Gastrocnemius medialis (tissue), 4 donors: ENCODE measurements at regions not wholly inside any gene's neighbourhood (a gene's known extent, or its start where the extent isn't known, plus 50 kb on each side); places are given as distances from the start of the nearest gene placed in this dataset.

Experiments used
- ATAC-seq, 2 donors: fragments of 150-250 bp; one replicate each; pipeline ENCODE4 v1.9.1; 2016
- DNase-seq, 2 donors: peaks; one replicate each; pipeline ENCODE4 v3.0.0-alpha.2; 2019
- H3K27ac ChIP-seq, 4 donors: fragments of 200-600 bp; sonication (generic); 1 replicate in 1 of 4; 2 replicates in 3 of 4; pipeline ENCODE4 v1.5.1; 2016 to 2018; ENCODE audit warnings: mild to moderate bottlenecking in 2 of 4, moderate library complexity in 1 of 4
- H3K27me3 ChIP-seq, 3 donors: fragments of 200-600 bp; sonication (generic) in 2 of 3; 1 replicate in 1 of 3; 2 replicates in 2 of 3; pipeline versions ENCODE4 v1.5.1 to v1.6.0; 2016 to 2019; ENCODE audit warnings: mild to moderate bottlenecking in 1 of 3, moderate library complexity in 1 of 3
- H3K36me3 ChIP-seq, 2 donors: fragments of 200-600 bp; sonication (generic) in 1 of 2; one replicate each; pipeline ENCODE4 v1.5.1; 2017 to 2018
- H3K4me1 ChIP-seq, 2 donors: fragments of 200-600 bp; sonication (generic) in 1 of 2; one replicate each; pipeline ENCODE4 v1.5.1; 2016 to 2017; ENCODE audit warnings: mild to moderate bottlenecking in 2 of 2
- H3K4me3 ChIP-seq, 4 donors: fragments of 200-600 bp; sonication (generic) in 3 of 4; 1 replicate in 1 of 4; 2 replicates in 3 of 4; pipeline ENCODE4 v1.5.1; 2016 to 2019; ENCODE audit warnings: mild to moderate bottlenecking in 2 of 4
- H3K9me3 ChIP-seq, 3 donors: fragments of 200-600 bp; sonication (generic) in 2 of 3; 1 replicate in 1 of 3; 2 replicates in 2 of 3; pipeline ENCODE4 v1.5.1; 2016 to 2019
- CTCF ChIP-seq, 5 experiments: fragments of 450-650 bp in 3 of 5; fragments of 200-600 bp in 2 of 5; sonication (generic) in 2 of 5; IDR thresholded peaks in 4 of 5; conservative IDR thresholded peaks in 1 of 5; 1 replicate in 4 of 5; 2 replicates in 1 of 5; pipeline ENCODE4 v1.5.1; 2016 to 2019; ENCODE audit warnings: antibody characterized with exemption in 5 of 5, mild to moderate bottlenecking in 3 of 5, moderate library complexity in 3 of 5
- POLR2A ChIP-seq, 2 donors: fragments of 450-650 bp; IDR thresholded peaks; one replicate each; pipeline ENCODE4 v1.6.1; 2017; ENCODE audit warnings: antibody characterized with exemption in 2 of 2, mild to moderate bottlenecking in 2 of 2, moderate library complexity in 2 of 2
- in situ Hi-C, 4 donors: fragments of 200-750 bp; cut with MboI; loops; one replicate each; pipeline versions ENCODE4 v1.15.0 to v1.8.0; 2017; ENCODE audit warnings: low sequenced_read_pairs in 4 of 4
- intact Hi-C: fragments of 100-400 bp; cut with DNase I; formaldehyde crosslinking; loops from one replicate; pipeline ENCODE4 v1.15.1; 2023; ENCODE audit warnings: low total_unique reads

GRCh38 chr4:57989430-57989829 lies 879.2 kb upstream of the IGFBP7 start:
- H3K27ac ChIP-seq = no peak overlapping the region
- no peak overlapping the region for H3K4me3 ChIP-seq
- H3K9me3 ChIP-seq = no peaks in the 10 kb centered on the region
- H3K4me1 ChIP-seq = no peaks in the 10 kb centered on the region
- TF ChIP-seq CTCF (IDR thresholded peaks at IDR 0.05 in 4 of 5, conservative IDR thresholded peaks at IDR 0.05 in 1 of 5) = no peak
- TF ChIP-seq POLR2A (IDR thresholded peaks at IDR 0.05) = no peak
- in situ Hi-C loops = no loop called here
- DNase-seq = no peak
- intact Hi-C loops = no loop called here
- H3K27me3 ChIP-seq = no peaks in the 10 kb centered on the region
- no peaks in the 10 kb centered on the region for H3K36me3 ChIP-seq
- ATAC-seq = no peak

GRCh38 chr4:57985161-57985560 lies 875.0 kb upstream of the IGFBP7 start:
- in situ Hi-C loops = no loop called here
- Histone ChIP-seq H3K4me3 (no peak overlapping the region), H3K4me1 (no peaks in the 10 kb centered on the region)

GRCh38 chr4:57981123-57981522 lies 870.9 kb upstream of the IGFBP7 start:
- ATAC-seq = no peak
- intact Hi-C loops = no loop called here

More at GRCh38 chr4:57985161-57985560, 875.0 kb upstream of the IGFBP7 start:
- ATAC-seq = no peak
- no peak for DNase-seq
- Histone ChIP-seq H3K27ac (no peak overlapping the region), H3K36me3 (no peaks in the 10 kb centered on the region), H3K9me3 (no peaks in the 10 kb centered on the region), H3K27me3 (no peaks in the 10 kb centered on the region)
- intact Hi-C loops = no loop called here
- no peak for TF ChIP-seq POLR2A (IDR thresholded peaks at IDR 0.05)
- TF ChIP-seq CTCF (IDR thresholded peaks at IDR 0.05 in 4 of 5, conservative IDR thresholded peaks at IDR 0.05 in 1 of 5) = no peak

GRCh38 chr4:57974821-57975220 lies 864.6 kb upstream of the IGFBP7 start:
- Histone ChIP-seq H3K27me3 (no peaks in the 10 kb centered on the region), H3K9me3 (no peaks in the 10 kb centered on the region), H3K4me1 (no peaks in the 10 kb centered on the region), H3K4me3 (no peak overlapping the region), H3K36me3 (no peaks in the 10 kb centered on the region), H3K27ac (no peak overlapping the region)
- ATAC-seq (no peak), DNase-seq (no peak)
- in situ Hi-C loops (no loop called here), intact Hi-C loops (no loop called here)
- no peak for TF ChIP-seq CTCF (IDR thresholded peaks at IDR 0.05 in 4 of 5, conservative IDR thresholded peaks at IDR 0.05 in 1 of 5)
- TF ChIP-seq POLR2A (IDR thresholded peaks at IDR 0.05) = no peak

More at GRCh38 chr4:57981123-57981522, 870.9 kb upstream of the IGFBP7 start:
- H3K27ac ChIP-seq = no peak overlapping the region
- H3K9me3 ChIP-seq = no peaks in the 10 kb centered on the region
- no peaks in the 10 kb centered on the region for H3K27me3 ChIP-seq
- DNase-seq = no peak
- in situ Hi-C loops = no loop called here
- TF ChIP-seq POLR2A (IDR thresholded peaks at IDR 0.05) (no peak), CTCF (IDR thresholded peaks at IDR 0.05 in 4 of 5, conservative IDR thresholded peaks at IDR 0.05 in 1 of 5) (no peak)
- no peak overlapping the region for H3K4me3 ChIP-seq
- H3K36me3 ChIP-seq = no peaks in the 10 kb centered on the region
- no peaks in the 10 kb centered on the region for H3K4me1 ChIP-seq

- intact Hi-C loops = no loop called here
- ATAC-seq (no peak), DNase-seq (no peak)
- Histone ChIP-seq H3K27me3 (no peaks in the 10 kb centered on the region), H3K36me3 (no peaks in the 10 kb centered on the region), H3K9me3 (no peaks in the 10 kb centered on the region), H3K4me3 (no peak overlapping the region), H3K4me1 (no peaks in the 10 kb centered on the region), H3K27ac (no peak overlapping the region)
- TF ChIP-seq POLR2A (IDR thresholded peaks at IDR 0.05) = no peak
- no peak for TF ChIP-seq CTCF (IDR thresholded peaks at IDR 0.05 in 4 of 5, conservative IDR thresholded peaks at IDR 0.05 in 1 of 5)
- in situ Hi-C loops = no loop called here
These were observed 863.6 kb upstream of the IGFBP7 start for GRCh38 chr4:57973819-57974218.
